Suppressor macrophage treated with lipopolysaccharide for 4 hours (primary cell): ENCODE measurements at regions not wholly inside any gene's neighbourhood (a gene's known extent, or its start where the extent isn't known, plus 50 kb on each side); places are given as distances from the start of the nearest gene placed in this dataset.
"Not testable (repeated sequence)": the region's sequence is repeated elsewhere in the genome, so short reads cannot be mapped to it uniquely, and the experiment has no call there.

Source experiments
- DNase-seq: peaks from one replicate; pipeline ENCODE4 v3.0.0-alpha.2; 2020

- no peak for DNase-seq
Measured at GRCh38 chr9:84512493-84512892, 157.0 kb upstream of the NTRK2 start.

GRCh38 chr9:84513473-84513872 lies 156.1 kb upstream of the NTRK2 start:
- DNase-seq = no peak

GRCh38 chr9:84513979-84514378 lies 155.6 kb upstream of the NTRK2 start:
- no peak for DNase-seq

- DNase-seq = no peak
Measured at GRCh38 chr9:84514421-84514820, 155.1 kb upstream of the NTRK2 start.

GRCh38 chr9:84517026-84517425 lies 152.5 kb upstream of the NTRK2 start:
- DNase-seq = no peak

GRCh38 chr9:84519413-84519812 lies 150.1 kb upstream of the NTRK2 start:
- no peak for DNase-seq

GRCh38 chr9:84521208-84521607 lies 148.3 kb upstream of the NTRK2 start:
- no peak for DNase-seq

GRCh38 chr9:84526211-84526610 lies 143.3 kb upstream of the NTRK2 start:
- DNase-seq = not testable (repeated sequence)

- not testable (repeated sequence) for DNase-seq
Measured at GRCh38 chr9:84527060-84527720, 142.3 kb upstream of the NTRK2 start.

GRCh38 chr9:84535973-84536372 lies 133.6 kb upstream of the NTRK2 start:
- DNase-seq = not testable (repeated sequence)

GRCh38 chr9:84538879-84539278 lies 130.7 kb upstream of the NTRK2 start:
- DNase-seq = no peak

- no peak for DNase-seq
Measured at GRCh38 chr9:84542554-84542953, 127.0 kb upstream of the NTRK2 start.

- no peak for DNase-seq
Measured at GRCh38 chr9:84554069-84554664, 115.4 kb upstream of the NTRK2 start.

- DNase-seq = no peak
Measured at GRCh38 chr9:84556556-84556955, 113.0 kb upstream of the NTRK2 start.

GRCh38 chr9:84557751-84558150 lies 111.8 kb upstream of the NTRK2 start:
- DNase-seq = no peak

- no peak for DNase-seq
Measured at GRCh38 chr9:84563691-84564090, 105.8 kb upstream of the NTRK2 start.

- DNase-seq = no peak
Measured at GRCh38 chr9:84567805-84568204, 101.7 kb upstream of the NTRK2 start.

- DNase-seq = no peak
Measured at GRCh38 chr9:84570482-84571154, 98.9 kb upstream of the NTRK2 start.

GRCh38 chr9:84573083-84573482 lies 96.4 kb upstream of the NTRK2 start:
- DNase-seq = no peak

GRCh38 chr9:84575705-84576104 lies 93.8 kb upstream of the NTRK2 start:
- no peak for DNase-seq

- DNase-seq = no peak
Measured at GRCh38 chr9:84583866-84584265, 85.7 kb upstream of the NTRK2 start.

GRCh38 chr9:84586662-84587061 lies 82.9 kb upstream of the NTRK2 start:
- DNase-seq = no peak

GRCh38 chr9:84587153-84587552 lies 82.4 kb upstream of the NTRK2 start:
- no peak for DNase-seq

GRCh38 chr9:84589542-84589941 lies 80.0 kb upstream of the NTRK2 start:
- no peak for DNase-seq
